Stimulated activated naive CD8-positive, alpha-beta T cell treated with anti-CD3 and anti-CD28 coated beads, Interleukin-15, Interleukin-2, amounts not matched to agents 100 ng/mL and 50 ng/mL, for 24 hours (primary cell): ENCODE measurements at regions not wholly inside any gene's neighbourhood (a gene's known extent, or its start where the extent isn't known, plus 50 kb on each side); places are given as distances from the start of the nearest gene placed in this dataset.

Experiments
- H3K27ac Mint-ChIP-seq: one replicate; pipeline ENCODE4 v1.8.0; 2021; ENCODE audit warnings: mild to moderate bottlenecking, mixed read lengths
- H3K27me3 Mint-ChIP-seq: one replicate; pipeline ENCODE4 v1.8.0; 2021; ENCODE audit warnings: mixed read lengths
- H3K36me3 Mint-ChIP-seq: one replicate; pipeline ENCODE4 v1.8.0; 2021; ENCODE audit warnings: low read depth, mixed read lengths
- H3K4me1 Mint-ChIP-seq: one replicate; pipeline ENCODE4 v1.8.0; 2021; ENCODE audit warnings: low read depth, mixed read lengths
- H3K4me3 Mint-ChIP-seq: one replicate; pipeline ENCODE4 v1.8.0; 2021; ENCODE audit warnings: mild to moderate bottlenecking, mixed read lengths
- H3K9me3 Mint-ChIP-seq: one replicate; pipeline ENCODE4 v1.8.0; 2021; ENCODE audit warnings: mixed read lengths

DNA sequence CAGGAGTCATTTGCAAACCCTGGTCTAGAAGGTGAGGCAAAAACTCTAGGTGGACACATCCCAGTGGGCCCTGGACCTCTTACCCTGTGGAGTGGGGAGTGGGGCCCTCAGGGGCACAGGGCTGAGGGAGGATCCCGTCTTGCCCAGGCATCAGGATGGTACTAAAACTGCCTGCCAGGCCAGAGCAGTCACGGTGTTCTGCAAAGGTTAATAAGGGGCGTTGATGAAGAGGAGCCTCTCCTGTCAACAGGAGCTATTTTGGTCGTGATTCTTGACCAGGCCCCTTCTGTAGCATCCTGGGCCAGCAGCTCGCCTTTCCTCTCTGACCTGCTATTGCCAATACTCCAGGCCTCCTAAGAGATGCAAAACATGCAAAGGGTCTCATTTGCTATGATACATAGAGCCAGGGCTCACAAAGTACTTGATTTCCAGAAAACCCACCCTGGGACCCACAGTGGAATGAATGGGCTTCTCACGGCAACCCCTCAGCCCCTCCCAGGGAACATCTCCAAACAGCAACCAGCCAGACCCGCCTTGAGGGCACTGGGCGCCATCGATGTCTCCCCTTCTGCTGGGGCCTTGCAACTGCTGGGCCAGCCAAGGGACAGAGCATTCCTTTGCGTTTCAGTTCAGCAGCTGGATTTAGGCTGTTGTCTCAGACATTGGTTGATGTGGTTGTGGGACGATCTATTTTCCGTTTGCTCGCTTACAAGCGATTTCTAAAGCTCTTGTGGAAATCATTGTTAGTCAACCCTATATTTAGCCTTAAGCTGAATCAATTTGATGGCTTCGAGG is 111.1 kb downstream of the PDCL3 start:
- no peaks in the 10 kb centered on the region for H3K27me3 Mint-ChIP-seq
- H3K4me1 Mint-ChIP-seq, result peaks cover 3% of the 10 kb centered on the region
- no peaks in the 10 kb centered on the region for H3K9me3 Mint-ChIP-seq
- H3K36me3 Mint-ChIP-seq, result no peaks in the 10 kb centered on the region
- no peak overlapping the region for H3K27ac Mint-ChIP-seq
- H3K4me3 Mint-ChIP-seq, result no peak overlapping the region

DNA sequence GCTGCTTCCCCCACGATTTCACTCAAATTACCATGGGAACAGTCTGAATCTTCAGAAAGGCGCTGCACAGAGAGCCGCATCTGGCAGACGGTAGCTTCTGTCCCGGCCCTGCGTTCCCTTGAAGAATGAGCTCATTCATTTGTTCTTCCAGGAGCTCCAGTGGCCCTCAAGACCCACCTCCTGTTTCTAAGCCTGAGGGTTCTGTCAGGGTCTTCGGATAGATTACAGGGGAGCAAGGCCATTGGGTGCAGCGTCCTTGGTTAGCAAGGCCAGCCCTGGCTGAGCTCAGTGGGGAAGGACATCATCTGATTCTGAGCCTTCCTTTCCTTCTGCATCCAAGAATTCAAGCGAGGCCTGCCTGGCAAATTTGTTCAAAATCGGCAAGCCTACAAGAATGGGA is 111.9 kb downstream of the PDCL3 start:
- H3K27ac Mint-ChIP-seq, result no peak overlapping the region
- H3K4me1 Mint-ChIP-seq, result peaks cover 10% of the 10 kb centered on the region
- no peaks in the 10 kb centered on the region for H3K9me3 Mint-ChIP-seq
- no peak overlapping the region for H3K4me3 Mint-ChIP-seq
- H3K36me3 Mint-ChIP-seq, result no peaks in the 10 kb centered on the region
- no peaks in the 10 kb centered on the region for H3K27me3 Mint-ChIP-seq

- Mint-ChIP-seq H3K4me1 (peaks cover 12% of the 10 kb centered on the region), H3K27me3 (no peaks in the 10 kb centered on the region), H3K4me3 (no peak overlapping the region), H3K27ac (no peak overlapping the region), H3K9me3 (no peaks in the 10 kb centered on the region), H3K36me3 (no peaks in the 10 kb centered on the region)
These were observed 112.6 kb downstream of the PDCL3 start for GRCh38 chr2:100675373-100675772.

DNA sequence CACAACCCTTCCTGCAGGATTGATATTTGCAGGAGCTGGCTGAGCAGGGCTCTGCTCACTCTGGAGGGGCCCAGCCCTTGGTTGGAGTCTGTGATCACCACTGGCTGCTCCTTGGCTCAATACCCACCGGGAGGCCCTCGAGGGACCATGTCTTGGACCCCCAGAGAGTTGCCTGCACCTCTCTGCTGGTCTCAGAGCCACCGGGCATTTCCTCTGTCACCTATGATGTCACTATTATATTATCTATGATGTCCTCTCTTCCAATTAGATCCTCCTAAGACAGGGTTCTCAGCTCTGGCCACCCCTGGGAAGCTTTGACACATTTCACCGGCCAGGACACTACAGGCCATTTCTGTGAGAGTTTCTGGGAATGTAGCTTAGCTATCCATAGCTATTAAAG is 113.1 kb downstream of the PDCL3 start:
- no peaks in the 10 kb centered on the region for H3K9me3 Mint-ChIP-seq
- no peaks in the 10 kb centered on the region for H3K27me3 Mint-ChIP-seq
- no peak overlapping the region for H3K27ac Mint-ChIP-seq
- no peaks in the 10 kb centered on the region for H3K36me3 Mint-ChIP-seq
- peaks cover 12% of the 10 kb centered on the region for H3K4me1 Mint-ChIP-seq
- no peak overlapping the region for H3K4me3 Mint-ChIP-seq

GRCh38 chr2:100676346-100676745 is 113.6 kb downstream of the PDCL3 start:
- Mint-ChIP-seq H3K4me1 (peaks cover 12% of the 10 kb centered on the region), H3K4me3 (no peak overlapping the region), H3K9me3 (no peaks in the 10 kb centered on the region), H3K27ac (no peak overlapping the region), H3K27me3 (no peaks in the 10 kb centered on the region), H3K36me3 (no peaks in the 10 kb centered on the region)

DNA sequence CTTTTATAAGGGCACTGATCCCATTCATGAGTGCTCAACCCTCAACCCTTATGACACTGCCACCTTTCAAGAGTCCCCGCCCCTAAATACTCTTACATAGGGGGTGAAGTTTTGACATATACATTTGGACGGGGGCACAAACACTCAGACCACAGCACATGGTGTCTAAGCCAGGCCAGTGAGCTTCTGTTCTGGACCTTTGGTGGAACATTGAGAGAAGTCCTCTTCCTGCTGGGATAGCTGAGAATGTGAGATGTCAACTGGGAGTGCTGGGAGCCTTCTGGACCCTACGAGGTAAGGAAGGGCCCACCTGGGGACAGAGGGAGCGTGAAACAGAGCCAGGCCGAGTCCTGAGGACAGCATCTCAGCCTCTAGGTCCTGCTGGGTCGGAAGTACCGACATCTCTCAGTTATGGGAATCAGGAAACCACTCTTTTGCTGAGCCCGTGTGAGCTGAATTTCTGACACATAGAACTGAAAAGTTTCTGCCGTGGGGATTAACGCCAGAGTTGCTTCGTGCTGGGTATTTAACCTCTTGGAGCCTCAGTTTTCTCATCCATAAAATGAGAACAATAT is 114.9 kb downstream of the PDCL3 start:
- H3K27ac Mint-ChIP-seq, result no peak overlapping the region
- H3K27me3 Mint-ChIP-seq, result no peaks in the 10 kb centered on the region
- H3K4me1 Mint-ChIP-seq, result peaks cover 12% of the 10 kb centered on the region
- no peaks in the 10 kb centered on the region for H3K36me3 Mint-ChIP-seq
- H3K4me3 Mint-ChIP-seq, result no peak overlapping the region
- no peaks in the 10 kb centered on the region for H3K9me3 Mint-ChIP-seq

GRCh38 chr2:100679211-100679610 is 116.4 kb downstream of the PDCL3 start:
- no peaks in the 10 kb centered on the region for H3K27me3 Mint-ChIP-seq
- no peak overlapping the region for H3K27ac Mint-ChIP-seq
- no peak overlapping the region for H3K4me3 Mint-ChIP-seq
- H3K4me1 Mint-ChIP-seq, result peaks cover 12% of the 10 kb centered on the region
- no peaks in the 10 kb centered on the region for H3K36me3 Mint-ChIP-seq
- H3K9me3 Mint-ChIP-seq, result peaks cover 6% of the 10 kb centered on the region

GRCh38 chr2:100682536-100682935 is 119.7 kb downstream of the PDCL3 start:
- no peaks in the 10 kb centered on the region for H3K27me3 Mint-ChIP-seq
- no peak overlapping the region for H3K4me3 Mint-ChIP-seq
- peaks cover 12% of the 10 kb centered on the region for H3K4me1 Mint-ChIP-seq
- no peaks in the 10 kb centered on the region for H3K36me3 Mint-ChIP-seq
- no peak overlapping the region for H3K27ac Mint-ChIP-seq
- H3K9me3 Mint-ChIP-seq, result peaks cover 11% of the 10 kb centered on the region

DNA sequence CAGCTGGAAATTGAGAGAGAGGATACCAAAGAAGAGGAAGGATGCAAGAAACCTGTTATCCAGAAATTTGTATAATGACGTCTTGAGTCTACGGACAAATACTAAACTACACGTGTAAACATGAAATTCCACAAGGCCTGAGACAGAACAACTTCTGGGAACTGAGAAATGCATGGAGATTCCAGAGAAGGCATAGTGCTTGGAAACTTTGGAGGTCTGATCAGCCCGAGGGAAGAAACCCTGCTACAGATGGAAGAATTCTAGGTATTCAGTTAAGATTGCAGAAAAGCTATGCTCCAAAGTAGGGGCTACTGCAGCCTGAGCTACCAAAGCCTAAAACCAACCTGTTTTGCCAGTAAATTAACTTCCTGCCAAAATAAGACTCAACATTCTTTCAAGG is 120.4 kb downstream of the PDCL3 start:
- Mint-ChIP-seq H3K27me3 (peaks cover under 1% of the 10 kb centered on the region), H3K9me3 (peaks cover 11% of the 10 kb centered on the region), H3K27ac (no peak overlapping the region), H3K4me1 (peaks cover 12% of the 10 kb centered on the region), H3K36me3 (no peaks in the 10 kb centered on the region), H3K4me3 (no peak overlapping the region)

DNA sequence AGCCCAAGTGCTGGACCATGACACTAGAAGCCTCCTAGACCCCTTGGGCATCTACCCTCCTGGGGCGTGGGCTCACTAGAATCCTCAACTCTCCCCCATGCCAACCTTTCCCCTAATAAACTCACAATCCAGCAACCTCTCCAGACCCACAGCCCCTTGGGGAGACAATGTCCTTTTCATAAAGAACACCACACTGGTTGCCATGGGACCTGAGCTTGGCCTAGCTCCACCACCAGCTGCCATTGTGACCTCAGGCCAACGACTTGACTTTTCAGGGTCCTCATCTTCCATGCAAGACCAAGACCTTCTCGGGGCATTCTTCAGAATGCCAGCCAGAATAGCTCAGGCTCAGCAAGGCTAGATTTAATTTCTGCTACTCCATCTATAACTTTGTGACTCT is 128.1 kb upstream of the NPAS2 start:
- H3K27me3 Mint-ChIP-seq, result peaks cover 10% of the 10 kb centered on the region
- peaks cover 11% of the 10 kb centered on the region for H3K9me3 Mint-ChIP-seq
- H3K4me3 Mint-ChIP-seq, result no peak overlapping the region
- no peaks in the 10 kb centered on the region for H3K36me3 Mint-ChIP-seq
- H3K27ac Mint-ChIP-seq, result no peak overlapping the region
- no peaks in the 10 kb centered on the region for H3K4me1 Mint-ChIP-seq

DNA sequence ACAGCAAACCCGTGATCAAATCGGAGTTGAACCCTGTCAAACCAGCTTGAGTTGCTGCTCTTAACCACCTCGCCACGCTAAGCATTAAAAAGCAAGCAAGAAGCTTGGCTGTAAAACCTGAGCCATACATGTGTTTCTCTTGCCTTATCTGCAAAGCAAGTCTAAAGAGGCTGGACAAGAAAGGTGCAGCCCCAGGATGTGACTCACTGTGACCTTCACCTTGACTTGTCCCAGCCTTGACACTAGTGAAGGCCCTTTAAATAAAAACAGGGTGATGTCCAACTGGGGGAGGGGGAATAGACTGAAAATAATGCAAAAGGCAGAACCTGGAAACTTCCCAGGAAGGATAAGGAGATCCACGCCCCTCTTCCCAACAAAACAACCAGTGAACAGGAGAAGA is 127.6 kb upstream of the NPAS2 start:
- Mint-ChIP-seq H3K4me1 (no peaks in the 10 kb centered on the region), H3K36me3 (no peaks in the 10 kb centered on the region), H3K9me3 (peaks cover 12% of the 10 kb centered on the region), H3K27me3 (peaks cover 10% of the 10 kb centered on the region), H3K27ac (no peak overlapping the region), H3K4me3 (no peak overlapping the region)

- Mint-ChIP-seq H3K4me1 (no peaks in the 10 kb centered on the region), H3K4me3 (no peak overlapping the region), H3K27ac (no peak overlapping the region), H3K36me3 (no peaks in the 10 kb centered on the region), H3K27me3 (peaks cover 10% of the 10 kb centered on the region), H3K9me3 (peaks cover 12% of the 10 kb centered on the region)
These were observed 127.0 kb upstream of the NPAS2 start for GRCh38 chr2:100692906-100693305.

- peaks cover 4% of the 10 kb centered on the region for H3K4me1 Mint-ChIP-seq
- H3K27ac Mint-ChIP-seq, result no peak overlapping the region
- H3K9me3 Mint-ChIP-seq, result peaks cover 22% of the 10 kb centered on the region
- no peaks in the 10 kb centered on the region for H3K36me3 Mint-ChIP-seq
- no peaks in the 10 kb centered on the region for H3K27me3 Mint-ChIP-seq
- H3K4me3 Mint-ChIP-seq, result no peak overlapping the region
These were observed 120.8 kb upstream of the NPAS2 start for GRCh38 chr2:100699131-100699530.

- H3K4me3 Mint-ChIP-seq, result no peak overlapping the region
- H3K36me3 Mint-ChIP-seq, result no peaks in the 10 kb centered on the region
- H3K9me3 Mint-ChIP-seq, result peaks cover 10% of the 10 kb centered on the region
- H3K27me3 Mint-ChIP-seq, result no peaks in the 10 kb centered on the region
- H3K4me1 Mint-ChIP-seq, result peaks cover 10% of the 10 kb centered on the region
- H3K27ac Mint-ChIP-seq, result no peak overlapping the region
These were observed 117.4 kb upstream of the NPAS2 start for GRCh38 chr2:100702438-100703109.

GRCh38 chr2:100703213-100703612 is 116.7 kb upstream of the NPAS2 start:
- Mint-ChIP-seq H3K4me1 (peaks cover 10% of the 10 kb centered on the region), H3K9me3 (peaks cover 10% of the 10 kb centered on the region), H3K4me3 (no peak overlapping the region), H3K36me3 (no peaks in the 10 kb centered on the region), H3K27ac (no peak overlapping the region), H3K27me3 (no peaks in the 10 kb centered on the region)
